CD4-positive, alpha-beta T cell treated with Interleukin-15 for 4 hours (primary cell): ENCODE measurements at regions not wholly inside any gene's neighbourhood (a gene's known extent, or its start where the extent isn't known, plus 50 kb on each side); places are given as distances from the start of the nearest gene placed in this dataset.

Experiments
- DNase-seq: peaks from one replicate; pipeline ENCODE4 v3.0.0-alpha.2; 2020; ENCODE audit warnings: low spot score

GRCh38 chr12:108037960-108038359 lies 91.1 kb upstream of the WSCD2 start:
- no peak for DNase-seq

- DNase-seq, result no peak
Measured at GRCh38 chr12:108039794-108040193, 89.3 kb upstream of the WSCD2 start.

DNA sequence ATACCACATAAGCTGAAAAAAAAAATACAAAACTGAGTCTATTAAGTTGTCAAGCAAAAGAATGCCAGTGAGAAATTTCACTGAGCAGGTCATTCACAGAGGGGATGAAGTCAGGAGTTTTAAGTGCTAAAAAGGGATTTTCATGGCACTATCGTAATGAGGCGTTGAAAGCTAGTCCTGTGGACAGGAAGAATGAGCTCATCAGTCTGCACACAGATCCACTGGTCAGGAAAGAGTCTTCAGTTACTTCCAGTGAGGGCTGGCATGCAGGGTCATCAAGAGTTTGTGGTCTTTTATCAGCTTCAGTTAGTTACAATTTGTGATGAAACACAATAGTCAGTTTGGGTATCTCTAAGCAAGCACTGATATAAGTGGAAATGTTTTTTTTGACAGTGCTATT lies 88.1 kb upstream of the WSCD2 start:
- no peak for DNase-seq

- no peak for DNase-seq
Measured at GRCh38 chr12:108043286-108043685, 85.8 kb upstream of the WSCD2 start.

- DNase-seq, result no peak
Measured at GRCh38 chr12:108043750-108044533, 85.1 kb upstream of the WSCD2 start.

DNA sequence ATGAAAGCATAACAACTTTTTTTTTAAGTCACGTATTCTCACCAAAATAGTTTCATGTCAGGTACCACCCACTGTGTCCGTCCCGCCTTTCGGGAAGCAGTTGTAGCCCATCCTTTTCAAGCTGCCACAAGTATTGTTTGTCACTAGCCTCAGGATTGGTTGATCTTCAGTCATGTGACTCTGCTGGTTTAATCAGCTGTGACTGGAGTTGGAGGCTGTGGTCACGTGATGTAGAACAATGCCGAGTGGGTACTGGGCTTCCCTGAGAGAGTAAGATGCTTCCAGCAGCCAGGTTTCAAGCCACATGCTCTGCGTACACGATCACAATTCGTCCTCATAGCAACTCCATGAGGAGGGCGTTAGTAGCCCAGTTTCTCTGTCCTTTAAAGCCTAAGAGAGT lies 83.0 kb upstream of the WSCD2 start:
- DNase-seq, result no peak

- DNase-seq, result no peak
Measured at GRCh38 chr12:108046650-108047049, 82.4 kb upstream of the WSCD2 start.

- no peak for DNase-seq
Measured at GRCh38 chr12:108047071-108047550, 82.0 kb upstream of the WSCD2 start.

DNA sequence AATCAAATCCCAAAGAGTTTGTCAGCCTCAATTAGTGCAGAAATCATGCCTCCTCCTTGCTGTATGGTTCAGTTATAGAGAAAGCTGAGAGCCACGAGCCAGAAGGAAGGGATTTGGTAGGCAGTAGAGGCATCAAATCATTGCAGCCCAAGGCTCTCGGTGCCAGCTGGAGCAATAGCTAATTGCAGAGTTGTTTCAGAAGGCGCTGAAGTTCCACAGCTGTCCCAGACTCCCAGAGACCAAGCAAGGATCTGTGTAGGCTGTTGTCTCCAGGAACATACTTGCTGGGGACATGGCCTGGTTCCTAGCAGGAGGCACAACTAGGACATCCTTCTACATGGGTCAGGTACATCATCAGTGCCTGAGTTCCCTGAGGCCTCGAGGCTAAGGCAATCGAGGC lies 80.4 kb upstream of the WSCD2 start:
- DNase-seq, result no peak

DNA sequence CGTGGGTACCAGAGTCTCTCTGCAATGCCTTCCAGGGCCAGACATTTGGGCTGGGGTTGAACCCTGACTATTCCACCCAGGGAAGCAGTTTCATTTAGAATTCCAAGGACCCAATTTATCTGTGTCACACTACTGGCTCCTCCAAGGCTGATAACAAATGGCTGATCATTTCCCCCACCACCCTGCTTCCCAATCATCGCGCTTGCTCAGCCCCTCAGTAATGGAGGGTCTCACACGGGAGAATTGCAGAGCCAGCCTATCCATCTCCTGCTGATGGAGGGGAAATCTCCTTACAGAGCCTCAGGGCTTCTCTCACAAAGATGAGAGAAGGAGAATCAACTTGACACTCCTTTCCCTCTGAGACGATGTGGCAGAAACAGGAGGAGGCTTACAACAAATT lies 78.4 kb upstream of the WSCD2 start:
- DNase-seq, result no peak

DNA sequence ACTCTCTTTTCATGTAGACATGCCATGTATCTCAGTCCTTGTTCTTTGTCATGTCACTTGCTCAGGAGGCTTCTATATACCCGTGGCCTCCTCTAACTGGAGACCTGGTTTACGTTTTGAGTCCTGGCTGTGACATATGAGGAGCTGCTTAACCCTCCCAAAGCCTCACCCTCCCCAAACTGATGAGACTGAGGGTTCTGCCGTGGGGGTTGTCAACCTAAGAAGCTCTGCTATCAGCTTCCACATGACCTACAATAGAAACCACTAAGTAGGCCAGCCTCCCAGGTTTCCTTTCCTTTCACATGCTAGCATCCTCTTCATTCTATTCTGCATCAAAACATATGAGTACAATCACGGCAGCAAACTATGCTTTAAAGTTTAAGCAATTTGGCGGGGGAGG lies 76.8 kb upstream of the WSCD2 start:
- no peak for DNase-seq

GRCh38 chr12:108053512-108053911 lies 75.6 kb upstream of the WSCD2 start:
- no peak for DNase-seq

GRCh38 chr12:108054496-108054895 lies 74.6 kb upstream of the WSCD2 start:
- no peak for DNase-seq

DNA sequence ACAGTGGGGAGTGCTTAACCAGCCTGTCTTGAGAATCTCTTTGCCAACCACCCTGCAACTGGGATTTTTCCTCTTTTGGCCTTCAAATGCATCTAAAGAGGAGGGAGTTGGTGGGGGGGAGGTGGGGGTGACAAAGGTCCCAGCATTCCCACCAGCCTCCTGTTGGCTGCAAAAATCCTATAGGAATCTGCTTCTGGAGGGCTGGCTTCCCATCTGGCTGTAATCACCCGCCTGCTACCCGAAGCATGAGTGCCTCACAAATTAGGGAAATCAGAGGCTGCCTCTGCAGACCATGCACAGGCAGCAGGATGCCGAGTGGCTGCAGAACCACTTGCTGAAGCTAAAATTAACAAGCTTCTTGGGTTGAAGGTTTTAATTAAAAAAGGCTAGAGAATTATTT lies 73.9 kb upstream of the WSCD2 start:
- DNase-seq, result no peak

DNA sequence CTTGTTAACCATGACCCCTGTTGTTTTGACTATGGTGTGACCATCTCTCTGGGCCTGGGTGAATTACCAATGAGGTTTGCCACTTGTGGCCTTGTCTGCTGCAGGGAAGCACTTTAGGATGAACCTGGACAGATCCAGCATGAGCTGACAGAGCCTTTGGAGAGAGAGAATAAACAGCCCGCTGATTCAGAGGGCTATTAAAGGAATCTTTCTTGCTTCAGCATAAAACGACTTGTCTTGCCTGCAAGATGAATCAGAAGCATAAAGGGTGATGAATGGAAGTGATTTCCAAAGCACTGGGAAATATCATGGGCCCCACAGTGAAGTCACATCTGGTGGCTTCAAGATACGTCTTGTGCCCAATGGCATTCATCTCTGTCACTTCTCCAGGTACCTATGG lies 69.0 kb upstream of the WSCD2 start:
- no peak for DNase-seq

- DNase-seq, result no peak
Measured at GRCh38 chr12:108060903-108061302, 68.2 kb upstream of the WSCD2 start.

DNA sequence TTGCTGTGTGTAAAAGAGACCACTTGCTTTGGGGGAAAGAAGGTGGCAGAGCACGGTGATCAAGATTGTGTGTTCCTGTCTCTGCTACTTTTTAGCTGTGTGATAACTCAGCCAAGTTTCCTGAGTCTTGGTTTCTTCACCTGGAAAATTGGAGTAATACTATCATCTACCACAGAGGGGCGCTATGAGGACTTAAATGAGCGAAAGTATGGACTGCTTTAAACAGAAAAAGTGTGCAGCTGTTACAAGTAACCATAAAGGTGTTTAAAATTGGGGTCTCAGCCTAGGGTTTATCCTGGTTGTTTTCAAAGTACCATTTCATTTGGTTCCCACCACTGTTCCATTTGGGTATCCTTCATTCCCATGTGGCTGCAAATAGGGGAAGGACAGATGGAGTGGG lies 65.9 kb upstream of the WSCD2 start:
- DNase-seq, result no peak

DNA sequence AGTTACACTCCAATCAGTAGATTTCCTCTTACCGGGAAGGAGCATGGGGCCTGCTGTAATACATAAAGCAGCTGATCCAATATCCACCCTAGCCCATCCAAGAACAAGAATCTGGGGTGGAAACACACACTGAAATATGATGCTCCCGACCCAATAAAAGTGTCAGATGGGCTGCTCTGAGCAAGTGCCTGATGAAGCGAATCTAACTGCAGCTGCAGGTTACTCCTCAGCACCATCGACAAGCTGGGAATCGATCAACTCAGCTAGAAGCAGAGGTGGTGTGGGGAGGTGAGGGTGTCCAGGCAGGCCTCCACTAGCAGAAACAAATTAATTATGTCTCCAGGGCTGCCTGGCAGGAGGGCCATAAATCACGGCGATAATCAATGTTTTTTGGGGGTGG lies 64.0 kb upstream of the WSCD2 start:
- no peak for DNase-seq

- no peak for DNase-seq
Measured at GRCh38 chr12:108066583-108067577, 62.2 kb upstream of the WSCD2 start.

DNA sequence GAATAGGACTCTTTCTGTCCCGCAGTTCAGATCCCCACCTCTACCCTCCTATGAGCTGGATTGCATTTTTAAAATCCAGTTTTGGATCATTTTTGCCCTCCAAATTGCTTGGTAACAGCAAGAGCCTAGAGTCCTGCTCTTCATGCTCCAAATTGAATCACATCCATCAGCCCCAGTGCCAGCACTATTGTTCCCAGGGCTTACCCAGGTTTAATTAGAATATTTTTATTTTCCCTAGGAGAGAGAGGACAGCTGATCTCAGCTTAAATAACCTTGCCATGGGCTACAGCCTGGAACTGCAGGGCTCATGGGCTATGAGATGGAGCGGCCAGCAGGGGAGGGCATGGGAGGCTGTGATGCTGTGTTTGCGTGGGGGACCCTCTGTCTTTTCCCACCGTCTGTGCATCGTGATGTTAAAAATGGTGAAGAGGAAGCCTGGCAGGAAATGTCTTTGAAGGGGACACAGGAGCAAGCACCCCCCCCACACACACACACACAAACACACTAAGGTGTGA lies 59.4 kb upstream of the WSCD2 start:
- DNase-seq, result no peak

DNA sequence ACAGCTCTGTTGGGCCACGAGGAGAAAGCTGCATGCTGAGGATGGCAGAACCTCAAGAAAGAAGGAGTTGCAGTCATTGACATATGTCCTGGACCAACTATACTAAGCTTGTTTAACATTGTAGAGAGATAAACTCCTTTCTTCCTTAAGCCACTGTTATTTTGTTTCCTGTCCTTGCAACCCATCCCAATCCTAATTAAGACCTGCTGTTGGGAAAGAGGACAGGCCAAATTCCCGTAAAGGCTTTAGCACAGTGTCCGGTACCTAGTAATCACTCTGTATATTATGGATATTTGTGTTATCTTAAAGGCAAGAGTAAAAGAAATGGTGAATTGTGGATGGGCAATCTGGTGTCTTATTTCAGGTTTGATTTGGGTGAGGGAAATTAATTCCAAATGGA lies 53.5 kb upstream of the WSCD2 start:
- DNase-seq, result no peak

DNA sequence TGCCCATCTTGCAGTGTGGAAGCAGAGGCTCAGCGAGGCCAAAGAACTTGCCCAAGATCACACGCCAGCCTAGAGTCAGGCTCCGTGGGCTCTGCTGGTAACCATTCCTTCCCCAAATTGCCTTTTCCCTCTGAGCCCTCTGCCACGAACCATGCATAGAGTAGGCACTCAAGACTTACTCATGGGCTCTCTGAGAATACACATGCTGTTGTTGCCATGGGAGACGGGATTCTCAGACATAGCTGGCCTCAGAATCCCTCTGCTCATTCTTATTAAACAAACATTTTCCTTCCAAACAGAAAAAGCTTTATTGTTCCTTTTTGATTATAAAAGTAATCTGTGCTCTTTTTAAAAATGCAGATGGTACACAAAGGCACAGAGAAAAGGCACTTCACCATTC lies 52.5 kb upstream of the WSCD2 start:
- no peak for DNase-seq

DNA sequence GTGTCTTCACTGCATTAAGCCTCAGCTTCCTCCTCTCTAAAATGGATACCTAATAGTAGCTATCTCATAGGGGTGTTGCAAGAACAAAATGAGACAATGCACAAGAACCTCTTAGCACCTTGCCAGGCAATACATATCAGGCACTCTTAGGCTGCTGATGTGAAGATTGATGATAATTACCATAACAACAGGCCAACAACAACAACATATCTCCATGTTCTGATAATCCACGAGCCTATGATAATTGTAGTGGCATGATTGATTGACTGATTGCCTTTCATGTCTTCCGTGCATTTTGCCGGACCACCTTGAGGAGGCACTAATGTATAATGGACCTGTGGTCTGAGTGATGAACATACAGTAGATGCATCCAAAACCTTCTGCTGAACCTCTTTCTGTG lies 50.7 kb upstream of the WSCD2 start:
- DNase-seq, result no peak
